DMS79 treated with DMSO at 0.1 percent for 48 hours (cell line): ENCODE measurements at regions not wholly inside any gene's neighbourhood (a gene's known extent, or its start where the extent isn't known, plus 50 kb on each side); places are given as distances from the start of the nearest gene placed in this dataset.
"Not testable (repeated sequence)": the region's sequence is repeated elsewhere in the genome, so short reads cannot be mapped to it uniquely, and the experiment has no call there.

Experiments
- DNase-seq: peaks from one replicate; lab custom pipeline; 2025; lab: John Stamatoyannopoulos, UW

DNA sequence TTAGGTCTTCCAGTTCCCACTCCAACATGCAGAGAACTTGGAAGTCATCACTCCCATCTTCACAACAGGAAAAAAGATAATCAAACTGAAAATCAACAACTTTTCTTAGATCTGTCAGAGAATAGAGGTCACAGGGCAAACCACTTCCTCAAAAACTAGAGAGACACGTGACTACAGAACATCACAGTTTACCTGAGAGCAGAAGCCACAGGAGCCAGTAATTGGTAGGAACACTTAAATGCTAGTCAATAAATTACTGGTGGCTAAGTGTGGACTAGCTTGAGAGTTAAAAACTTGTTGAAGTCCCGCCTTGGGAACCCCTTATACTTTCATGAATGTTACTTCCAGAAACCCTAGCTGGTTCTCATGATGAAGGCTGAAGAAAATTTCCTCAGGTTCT lies 81.1 kb downstream of the THSD1 start:
- not testable (repeated sequence) for DNase-seq

- DNase-seq, result no peak
Measured at GRCh38 chr13:52319876-52320275, 86.1 kb downstream of the THSD1 start.

DNA sequence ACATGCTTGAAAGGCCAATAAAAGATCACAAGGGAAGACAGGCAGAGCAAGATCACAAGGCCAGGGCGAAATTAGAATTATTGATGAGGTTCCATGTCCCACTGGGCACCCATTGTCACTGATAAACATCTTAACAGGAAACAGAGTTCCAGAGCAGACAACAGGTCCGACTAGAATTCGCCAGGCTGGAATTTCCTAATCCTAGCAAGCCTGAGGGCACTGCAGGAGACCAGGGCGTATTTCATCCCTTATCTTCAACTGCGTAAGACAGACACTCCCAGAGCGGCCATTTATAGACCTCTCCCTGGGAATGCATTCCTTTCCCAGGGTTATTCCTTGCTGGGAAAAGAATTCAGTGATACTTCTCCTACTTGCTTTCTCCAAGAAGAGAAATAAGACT lies 96.1 kb downstream of the THSD1 start:
- DNase-seq, result not testable (repeated sequence)

- DNase-seq, result not testable (repeated sequence)
Measured at GRCh38 chr13:52306336-52306735, 99.6 kb downstream of the THSD1 start.

DNA sequence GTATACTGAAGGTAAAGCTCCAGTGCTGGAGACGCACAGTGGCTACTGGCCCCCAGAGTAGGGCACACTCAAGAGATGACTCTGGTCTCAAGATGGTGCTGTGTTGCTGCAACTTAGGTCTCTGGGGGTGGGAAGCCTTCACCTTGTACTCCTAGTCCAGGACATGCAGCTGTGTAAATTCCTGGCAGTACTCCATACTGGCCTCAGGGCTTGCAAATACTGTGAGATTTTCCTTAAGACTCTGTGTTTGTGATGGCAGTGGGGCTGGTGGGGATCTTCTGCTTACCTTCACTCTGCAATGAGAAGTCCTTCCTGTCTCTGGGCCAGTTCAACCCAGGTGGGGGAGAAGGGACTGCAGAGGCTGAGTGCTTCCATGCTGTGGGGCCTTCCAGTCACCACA lies 102.9 kb downstream of the THSD1 start:
- DNase-seq, result not testable (repeated sequence)

DNA sequence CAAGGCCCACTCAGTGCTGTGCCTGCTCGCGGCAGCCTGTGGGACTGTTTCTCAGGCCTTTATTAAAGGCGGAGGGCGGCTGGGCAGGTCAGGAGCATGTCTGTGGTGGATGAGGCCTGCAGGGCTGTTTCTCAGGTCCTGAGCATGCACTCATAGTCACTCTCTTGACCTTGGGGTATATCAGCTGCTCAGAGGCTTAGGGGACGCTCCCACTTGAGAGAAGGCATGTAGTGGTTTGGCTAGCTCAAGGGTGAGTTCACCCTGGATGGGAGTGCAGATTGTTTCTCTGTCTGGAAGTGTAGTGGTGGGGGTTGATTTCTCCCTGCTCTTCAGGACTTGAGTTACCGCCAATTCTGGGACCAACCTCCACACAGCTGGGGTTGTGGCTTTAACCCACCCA lies 103.3 kb downstream of the THSD1 start:
- not testable (repeated sequence) for DNase-seq

DNA sequence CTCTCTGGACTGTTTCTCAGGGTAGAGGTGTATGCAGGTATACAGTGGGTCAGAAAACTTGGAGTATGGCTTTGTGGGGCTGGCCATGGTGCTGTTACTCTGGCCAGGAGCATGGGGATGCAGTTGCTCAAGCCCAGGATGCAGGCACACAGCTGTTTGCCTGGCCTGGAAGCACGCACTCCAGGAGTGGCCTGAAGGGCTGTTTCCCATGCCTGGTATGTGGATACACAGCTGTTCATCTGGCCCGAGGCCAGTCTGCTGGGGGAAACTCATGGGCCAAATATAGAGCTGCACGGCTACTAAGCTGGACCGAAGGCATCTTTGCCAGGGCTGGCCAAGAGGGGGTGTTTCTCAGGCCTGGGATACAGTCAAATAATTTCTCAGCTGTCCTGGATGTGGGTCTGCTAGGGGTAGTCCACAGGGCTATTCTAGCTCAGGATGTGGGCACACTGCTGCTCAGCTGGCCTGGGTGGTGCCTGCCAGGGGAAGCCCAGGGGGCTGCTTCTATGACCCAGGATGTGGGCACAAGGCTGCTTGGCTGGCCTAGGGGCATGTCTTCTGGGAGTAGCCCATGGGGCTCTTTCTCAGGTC lies 104.1 kb downstream of the THSD1 start:
- DNase-seq, result not testable (repeated sequence)

DNA sequence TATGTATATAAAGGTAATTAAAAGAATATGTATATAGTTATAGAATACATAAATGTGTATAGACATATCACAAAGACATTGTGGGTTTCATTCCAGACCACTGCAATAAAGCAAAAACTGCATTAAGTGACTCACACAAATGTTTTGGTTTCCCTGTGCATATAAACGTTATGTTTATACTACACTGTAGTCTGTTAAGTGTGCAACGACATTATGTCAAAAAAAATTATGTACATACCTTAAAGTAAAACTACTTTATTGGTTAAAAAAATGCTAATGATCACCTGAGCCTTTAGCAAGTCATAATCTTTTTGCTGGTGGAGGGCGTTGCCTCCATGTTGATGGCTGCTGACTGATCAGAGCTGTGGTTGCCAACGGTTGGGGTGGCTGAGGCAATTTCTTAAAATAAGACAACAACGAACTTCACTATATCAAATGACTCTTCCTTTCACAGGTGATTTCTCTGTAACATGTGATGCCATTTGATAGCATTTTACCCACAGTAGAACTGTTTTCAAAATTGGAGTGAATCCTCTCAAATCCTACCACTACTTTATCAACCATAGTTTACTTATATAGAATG lies 107.8 kb downstream of the THSD1 start:
- not testable (repeated sequence) for DNase-seq

DNA sequence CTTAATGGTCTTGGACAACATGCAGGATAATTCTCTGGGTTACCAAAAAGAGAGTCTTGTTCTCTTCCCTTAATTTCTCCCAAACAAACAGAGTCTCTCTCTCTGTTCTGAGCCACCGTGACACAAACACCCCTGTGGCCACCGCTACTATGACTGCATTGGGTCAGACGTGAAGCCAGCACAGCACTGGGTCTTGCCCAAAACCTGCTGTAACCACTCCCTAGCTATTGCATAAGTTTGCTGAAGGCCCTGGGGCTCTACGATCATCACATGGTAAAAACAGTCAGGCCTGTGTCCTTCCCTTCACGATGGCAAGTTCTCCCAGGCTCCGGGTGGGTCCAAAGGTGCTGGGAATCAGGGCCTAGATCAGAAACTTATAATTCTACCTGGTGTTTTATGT lies 117.1 kb downstream of the THSD1 start:
- not testable (repeated sequence) for DNase-seq

- DNase-seq, result not testable (repeated sequence)
Measured at GRCh38 chr13:52281387-52281786, 122.0 kb upstream of the NEK3 start.

GRCh38 chr13:52279408-52279807 lies 120.0 kb upstream of the NEK3 start:
- DNase-seq, result not testable (repeated sequence)

- DNase-seq, result not testable (repeated sequence)
Measured at GRCh38 chr13:52254299-52254698, 94.9 kb upstream of the NEK3 start.

GRCh38 chr13:52240752-52241151 lies 81.4 kb upstream of the NEK3 start:
- not testable (repeated sequence) for DNase-seq

DNA sequence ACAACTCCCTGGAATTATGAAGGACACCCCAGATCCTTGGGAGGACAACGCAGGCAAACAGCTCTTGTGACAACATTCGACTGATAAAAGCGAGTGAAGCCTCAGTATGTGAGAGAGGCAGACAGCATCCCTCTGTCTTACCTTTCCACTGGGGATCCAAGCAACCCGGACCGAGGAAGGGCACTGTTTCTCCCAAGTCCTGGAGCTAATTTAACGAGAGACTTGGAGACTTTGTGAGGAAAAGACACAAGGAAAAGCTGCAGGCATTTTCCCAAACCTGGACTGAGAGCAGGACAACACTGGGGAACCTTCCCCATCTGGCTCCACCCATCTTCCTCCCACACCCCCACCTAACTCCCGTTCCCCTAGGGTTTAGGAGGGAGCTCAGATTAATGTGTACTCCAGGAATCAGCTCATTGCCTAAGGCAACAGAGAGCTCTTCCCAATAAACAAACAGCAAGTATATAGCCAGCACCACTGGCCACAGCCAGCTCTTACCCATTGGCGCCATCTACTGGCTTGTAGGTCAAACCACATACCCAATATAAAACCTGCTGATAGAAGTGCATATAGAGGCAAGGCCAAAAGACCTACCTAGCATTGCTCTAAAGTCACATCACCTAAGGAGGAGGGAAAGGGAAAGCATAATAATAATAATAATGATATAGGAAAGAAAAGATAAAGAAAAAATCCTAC lies 76.7 kb upstream of the NEK3 start:
- DNase-seq, result peak; percentile 25

DNA sequence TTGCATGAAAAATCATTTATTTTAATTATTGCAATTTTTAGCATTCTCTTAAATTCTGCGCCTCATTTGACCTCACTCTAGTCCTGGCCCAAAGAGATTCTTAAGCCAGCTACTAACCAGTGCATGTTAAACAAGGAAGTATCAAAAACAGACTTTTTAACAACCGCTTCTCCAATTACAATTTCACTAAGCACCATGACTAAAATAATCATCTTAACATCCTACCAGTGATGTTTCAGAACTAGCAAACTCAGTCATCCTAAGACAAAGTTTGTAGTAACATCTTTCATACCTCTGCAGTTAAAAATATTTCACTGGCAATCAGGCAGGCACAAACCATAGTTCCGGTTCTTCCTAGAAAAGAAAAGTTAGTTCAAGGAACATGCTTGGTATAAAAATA lies 75.5 kb upstream of the NEK3 start:
- DNase-seq, result not testable (repeated sequence)

- not testable (repeated sequence) for DNase-seq
Measured at GRCh38 chr13:52223063-52223462, 63.7 kb upstream of the NEK3 start.

DNA sequence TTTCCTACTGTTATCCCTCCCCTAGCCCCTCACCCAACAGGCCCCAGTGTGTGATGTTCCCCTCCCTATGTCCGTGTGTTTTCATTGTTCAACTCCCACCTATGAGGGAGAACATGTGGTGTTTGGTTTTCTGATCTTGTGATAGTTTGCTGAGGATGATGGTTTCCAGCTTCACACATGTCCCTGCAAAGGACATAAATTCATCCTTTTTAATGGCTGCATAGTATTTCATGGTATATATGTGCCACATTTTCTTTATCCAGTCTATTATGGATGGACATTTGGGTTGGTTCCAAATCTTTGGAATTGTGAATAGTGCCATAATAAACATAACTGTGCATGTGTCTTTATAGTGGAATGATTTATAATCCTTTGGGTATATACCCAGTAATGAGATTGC lies 54.5 kb upstream of the NEK3 start:
- DNase-seq, result not testable (repeated sequence)

GRCh38 chr13:52212886-52213285 lies 53.5 kb upstream of the NEK3 start:
- DNase-seq, result not testable (repeated sequence)

- DNase-seq, result not testable (repeated sequence)
Measured at GRCh38 chr13:52211416-52211776, 52.0 kb upstream of the NEK3 start.

GRCh38 chr13:52210564-52211415 lies 51.4 kb upstream of the NEK3 start:
- not testable (repeated sequence) for DNase-seq
